Esophagus muscularis mucosa (tissue), 4 donors: ENCODE measurements at regions not wholly inside any gene's neighbourhood (a gene's known extent, or its start where the extent isn't known, plus 50 kb on each side); places are given as distances from the start of the nearest gene placed in this dataset.

Experiments
- DNase-seq: peaks from one replicate; pipeline ENCODE4 v3.0.0-alpha.2; 2017; ENCODE audit errors: extremely low spot score
- H3K27ac ChIP-seq, 4 donors: fragments of 200-600 bp; sonication (generic); replicated peaks in 1 of 4; 1 replicate in 3 of 4; 2 replicates in 1 of 4; pipeline ENCODE4 v1.5.1; 2016 to 2019; ENCODE audit warnings: mild to moderate bottlenecking in 1 of 4
- H3K27me3 ChIP-seq, 4 donors: fragments of 200-600 bp; sonication (generic); one replicate each; pipeline versions ENCODE4 v1.5.1 to v1.6.0; 2016 to 2019
- H3K36me3 ChIP-seq, 4 donors: fragments of 200-600 bp; sonication (generic); one replicate each; pipeline ENCODE4 v1.5.1; 2016 to 2019
- H3K4me1 ChIP-seq, 4 donors: fragments of 200-600 bp; sonication (generic); one replicate each; pipeline ENCODE4 v1.5.1; 2016 to 2019
- H3K4me3 ChIP-seq, 4 donors: fragments of 200-600 bp; sonication (generic); 1 replicate in 2 of 4; 2 replicates in 2 of 4; pipeline ENCODE4 v1.5.1; 2016 to 2019; ENCODE audit warnings: mild to moderate bottlenecking in 4 of 4, moderate library complexity in 1 of 4
- H3K9me3 ChIP-seq, 4 donors: fragments of 200-600 bp; sonication (generic); 1 replicate in 3 of 4; 2 replicates in 1 of 4; pipeline ENCODE4 v1.5.1; 2016 to 2019
- CTCF ChIP-seq, 3 experiments: fragments of 200-600 bp in 2 of 3; fragments of 450-650 bp in 1 of 3; sonication (generic) in 2 of 3; IDR thresholded peaks; one replicate each; pipeline ENCODE4 v1.5.1; 2017 to 2019; ENCODE audit warnings: antibody characterized with exemption in 3 of 3, mild to moderate bottlenecking in 2 of 3, moderate library complexity in 1 of 3
- EP300 ChIP-seq: sonication (generic); formaldehyde crosslinking; IDR thresholded peaks from one replicate; pipeline ENCODE4 v1.6.1; 2017; ENCODE audit warnings: antibody characterized with exemption
- POLR2A ChIP-seq: fragments of 450-650 bp; IDR thresholded peaks from one replicate; pipeline ENCODE4 v1.6.1; 2017; ENCODE audit warnings: antibody characterized with exemption, moderate library complexity, mild to moderate bottlenecking, low read depth
- POLR2AphosphoS5 ChIP-seq, 2 donors: sonication (generic); formaldehyde crosslinking; IDR thresholded peaks; one replicate each; pipeline ENCODE4 v1.6.1; 2017; ENCODE audit warnings: antibody characterized with exemption in 2 of 2
- WGBS: methylation state at CpG from one replicate; pipeline ENCODE4 v1.1.5; 2018; 5-methylcytosine and 5-hydroxymethylcytosine counted together
- intact Hi-C: fragments of 100-400 bp; cut with DNase I; formaldehyde crosslinking; loops from one replicate; pipeline ENCODE4 v1.15.1; 2023

- H3K27ac ChIP-seq = no peak overlapping the region
- no peaks in the 10 kb centered on the region for H3K36me3 ChIP-seq
- H3K4me3 ChIP-seq = no peak overlapping the region
- no peak for DNase-seq
- peaks cover 0 to 29% (median 15%) of the 10 kb centered on the region in 4 donors for H3K9me3 ChIP-seq
- intact Hi-C loops = no loop called here
- no peaks in the 10 kb centered on the region for H3K4me1 ChIP-seq
- H3K27me3 ChIP-seq = no peaks in the 10 kb centered on the region
- no peak for TF ChIP-seq EP300
- no peak for TF ChIP-seq POLR2A
- TF ChIP-seq POLR2AphosphoS5 (IDR thresholded peaks at IDR 0.05) = no peak
- TF ChIP-seq CTCF (IDR thresholded peaks at IDR 0.05) = no peak
Measured at GRCh38 chr18:37649416-37649815, 83.8 kb upstream of the CELF4 start.

GRCh38 chr18:37641573-37641972 lies 76.0 kb upstream of the CELF4 start:
- Histone ChIP-seq H3K9me3 (peaks cover 0 to 23% (median 11%) of the 10 kb centered on the region in 4 donors), H3K4me3 (no peak overlapping the region), H3K27ac (no peak overlapping the region), H3K36me3 (no peaks in the 10 kb centered on the region), H3K4me1 (no peaks in the 10 kb centered on the region), H3K27me3 (no peaks in the 10 kb centered on the region)
- intact Hi-C loops = no loop called here
- 86% methylated on average over 2 of the region's 2 CpGs for WGBS
- peak; percentile 68 for DNase-seq
- TF ChIP-seq CTCF (IDR thresholded peaks at IDR 0.05) = no peak
- no peak for TF ChIP-seq POLR2A
- TF ChIP-seq POLR2AphosphoS5 (IDR thresholded peaks at IDR 0.05) = no peak
- TF ChIP-seq EP300 = no peak

GRCh38 chr18:37640504-37640903 lies 74.9 kb upstream of the CELF4 start:
- H3K9me3 ChIP-seq = peaks cover 0 to 19% (median 7%) of the 10 kb centered on the region in 4 donors
- H3K4me1 ChIP-seq = no peaks in the 10 kb centered on the region
- H3K27ac ChIP-seq = no peak overlapping the region
- DNase-seq = peak; percentile 70
- intact Hi-C loops = no loop called here
- no peaks in the 10 kb centered on the region for H3K36me3 ChIP-seq
- no peaks in the 10 kb centered on the region for H3K27me3 ChIP-seq
- no peak overlapping the region for H3K4me3 ChIP-seq
- no peak for TF ChIP-seq POLR2A
- no peak for TF ChIP-seq CTCF (IDR thresholded peaks at IDR 0.05)
- no peak for TF ChIP-seq EP300
- no peak for TF ChIP-seq POLR2AphosphoS5 (IDR thresholded peaks at IDR 0.05)

- TF ChIP-seq POLR2AphosphoS5 (IDR thresholded peaks at IDR 0.05) (no peak), POLR2A (no peak), EP300 (no peak), CTCF (IDR thresholded peaks at IDR 0.05) (no peak)
- intact Hi-C loops = no loop called here
- H3K4me1 ChIP-seq = no peaks in the 10 kb centered on the region
- H3K27me3 ChIP-seq = no peaks in the 10 kb centered on the region
- H3K4me3 ChIP-seq = no peak overlapping the region
- peak; percentile 53 for DNase-seq
- WGBS = 79% methylated on average over 2 of the region's 3 CpGs
- H3K36me3 ChIP-seq = no peaks in the 10 kb centered on the region
- peaks cover 0 to 12% (median 7%) of the 10 kb centered on the region in 4 donors for H3K9me3 ChIP-seq
- H3K27ac ChIP-seq = no peak overlapping the region
Measured at GRCh38 chr18:37639846-37640245, 74.2 kb upstream of the CELF4 start.

GRCh38 chr18:37637478-37637850 lies 71.9 kb upstream of the CELF4 start:
- Histone ChIP-seq H3K27ac (no peak overlapping the region), H3K9me3 (no peaks in the 10 kb centered on the region), H3K27me3 (no peaks in the 10 kb centered on the region), H3K4me1 (no peaks in the 10 kb centered on the region), H3K36me3 (no peaks in the 10 kb centered on the region), H3K4me3 (no peak overlapping the region)
- DNase-seq = peak; percentile 70
- TF ChIP-seq CTCF (IDR thresholded peaks at IDR 0.05) = no peak
- no peak for TF ChIP-seq POLR2AphosphoS5 (IDR thresholded peaks at IDR 0.05)
- no peak for TF ChIP-seq POLR2A
- no peak for TF ChIP-seq EP300
- WGBS = 69% methylated on average over 4 of the region's 4 CpGs
- intact Hi-C loops = no loop called here
